Esophagus squamous epithelium (tissue), 5 donors: ENCODE measurements at regions not wholly inside any gene's neighbourhood (a gene's known extent, or its start where the extent isn't known, plus 50 kb on each side); places are given as distances from the start of the nearest gene placed in this dataset.

Experiments used
- DNase-seq: peaks from one replicate; lab custom pipeline; 2025; lab: John Stamatoyannopoulos, UW
- H3K27ac ChIP-seq, 4 donors: fragments of 200-600 bp; sonication (generic); one replicate each; pipeline ENCODE4 v1.5.1; 2016 to 2019; ENCODE audit warnings: mild to moderate bottlenecking in 1 of 4
- H3K27me3 ChIP-seq, 4 donors: fragments of 200-600 bp; sonication (generic); 1 replicate in 3 of 4; 2 replicates in 1 of 4; pipeline versions ENCODE4 v1.5.1 to v1.6.0; 2017 to 2021; ENCODE audit warnings: antibody characterized with exemption in 1 of 4
- H3K36me3 ChIP-seq, 3 donors: fragments of 200-600 bp; sonication (generic); one replicate each; pipeline ENCODE4 v1.5.1; 2016 to 2019
- H3K4me1 ChIP-seq, 3 donors: fragments of 200-600 bp; sonication (generic); one replicate each; pipeline ENCODE4 v1.5.1; 2017 to 2019
- H3K4me3 ChIP-seq, 4 donors: fragments of 200-600 bp; sonication (generic); 1 replicate in 3 of 4; 2 replicates in 1 of 4; pipeline ENCODE4 v1.5.1; 2016 to 2019; ENCODE audit warnings: mild to moderate bottlenecking in 2 of 4, moderate library complexity in 1 of 4
- H3K9me3 ChIP-seq, 3 donors: fragments of 200-600 bp; sonication (generic); one replicate each; pipeline ENCODE4 v1.5.1; 2016 to 2019
- CTCF ChIP-seq, 6 experiments: fragments of 450-650 bp in 4 of 6; fragments of 200-600 bp in 2 of 6; sonication (generic) in 2 of 6; IDR thresholded peaks; one replicate each; pipeline ENCODE4 v1.5.1; 2016 to 2019; ENCODE audit warnings: antibody characterized with exemption in 6 of 6, mild to moderate bottlenecking in 4 of 6, moderate library complexity in 4 of 6
- POLR2A ChIP-seq, 4 donors: fragments of 450-650 bp; IDR thresholded peaks; one replicate each; pipeline ENCODE4 v1.6.1; 2017; ENCODE audit warnings: antibody characterized with exemption in 4 of 4, mild to moderate bottlenecking in 4 of 4, moderate library complexity in 3 of 4
- WGBS, 2 donors: methylation state at CpG; one replicate each; pipeline ENCODE4 v1.1.5; 2018; 5-methylcytosine and 5-hydroxymethylcytosine counted together
- intact Hi-C: fragments of 100-400 bp; cut with DNase I; formaldehyde crosslinking; loops from one replicate; pipeline ENCODE4 v1.15.0; 2022
- donor health status: DM: yes; HTN: yes; CAD: no.

GRCh38 chr9:79362100-79363081, 209.4 kb upstream of the TLE4 start:
- DNase-seq: no peak
- WGBS, 2 donors: 27 to 34% methylated on average over 9 of the region's 9 CpGs
- H3K27ac ChIP-seq: no peak overlapping the region
- no peaks in the 10 kb centered on the region for H3K27me3 ChIP-seq
- intact Hi-C loops: no loop called here
- no peak overlapping the region for H3K4me3 ChIP-seq
- H3K9me3 ChIP-seq: no peaks in the 10 kb centered on the region
- H3K4me1 ChIP-seq: peaks cover 0 to 9% (median 0%) of the 10 kb centered on the region in 3 donors
- TF ChIP-seq POLR2A (IDR thresholded peaks at IDR 0.05) (no peak), CTCF (IDR thresholded peaks at IDR 0.05) (no peak)
- H3K36me3 ChIP-seq: no peaks in the 10 kb centered on the region

GRCh38 chr9:79369676-79370075, 202.1 kb upstream of the TLE4 start:
- no peak overlapping the region for H3K27ac ChIP-seq
- TF ChIP-seq POLR2A (IDR thresholded peaks at IDR 0.05) (no peak), CTCF (IDR thresholded peaks at IDR 0.05) (no peak)
- WGBS, 2 donors: 62 to 69% methylated on average over 6 of the region's 6 CpGs
- no peaks in the 10 kb centered on the region for H3K27me3 ChIP-seq
- no peaks in the 10 kb centered on the region for H3K36me3 ChIP-seq
- H3K4me1 ChIP-seq: no peaks in the 10 kb centered on the region
- no peaks in the 10 kb centered on the region for H3K9me3 ChIP-seq
- DNase-seq: no peak
- intact Hi-C loops: no loop called here
- no peak overlapping the region for H3K4me3 ChIP-seq

- Histone ChIP-seq H3K4me1 (no peaks in the 10 kb centered on the region), H3K27ac (no peak overlapping the region), H3K36me3 (no peaks in the 10 kb centered on the region), H3K4me3 (no peak overlapping the region), H3K27me3 (no peaks in the 10 kb centered on the region), H3K9me3 (no peaks in the 10 kb centered on the region)
- WGBS, 2 donors: 79 to 87% methylated on average over 2 of the region's 2 CpGs
- TF ChIP-seq POLR2A (IDR thresholded peaks at IDR 0.05): no peak
- TF ChIP-seq CTCF (IDR thresholded peaks at IDR 0.05): no peak
- DNase-seq: no peak
- intact Hi-C loops: no loop called here
Observed at GRCh38 chr9:79371301-79371700, 200.5 kb upstream of the TLE4 start.

- TF ChIP-seq CTCF (IDR thresholded peaks at IDR 0.05) (no peak), POLR2A (IDR thresholded peaks at IDR 0.05) (no peak)
- no peaks in the 10 kb centered on the region for H3K36me3 ChIP-seq
- H3K9me3 ChIP-seq: no peaks in the 10 kb centered on the region
- DNase-seq: no peak
- no peak overlapping the region for H3K27ac ChIP-seq
- no peak overlapping the region for H3K4me3 ChIP-seq
- WGBS, 2 donors: 93 to 100% methylated on average over 1 of the region's 1 CpG
- H3K27me3 ChIP-seq: no peaks in the 10 kb centered on the region
- intact Hi-C loops: no loop called here
- no peaks in the 10 kb centered on the region for H3K4me1 ChIP-seq
Observed at GRCh38 chr9:79371948-79372555, 199.7 kb upstream of the TLE4 start.

- TF ChIP-seq POLR2A (IDR thresholded peaks at IDR 0.05) (no peak), CTCF (IDR thresholded peaks at IDR 0.05) (no peak)
- Histone ChIP-seq H3K9me3 (no peaks in the 10 kb centered on the region), H3K27ac (no peak overlapping the region), H3K4me1 (peaks cover 0 to 5% (median 0%) of the 10 kb centered on the region in 3 donors), H3K4me3 (no peak overlapping the region), H3K36me3 (no peaks in the 10 kb centered on the region), H3K27me3 (no peaks in the 10 kb centered on the region)
- intact Hi-C loops: no loop called here
- no peak for DNase-seq
- WGBS, 2 donors: 84 to 88% methylated on average over 4 to 5 of the region's 5 CpGs
Observed at GRCh38 chr9:79377339-79377855, 194.4 kb upstream of the TLE4 start.
